ENCODE measurements at regions not wholly inside any gene's neighbourhood (a gene's known extent, or its start where the extent isn't known, plus 50 kb on each side); places are given as distances from the start of the nearest gene placed in this dataset.

DNA sequence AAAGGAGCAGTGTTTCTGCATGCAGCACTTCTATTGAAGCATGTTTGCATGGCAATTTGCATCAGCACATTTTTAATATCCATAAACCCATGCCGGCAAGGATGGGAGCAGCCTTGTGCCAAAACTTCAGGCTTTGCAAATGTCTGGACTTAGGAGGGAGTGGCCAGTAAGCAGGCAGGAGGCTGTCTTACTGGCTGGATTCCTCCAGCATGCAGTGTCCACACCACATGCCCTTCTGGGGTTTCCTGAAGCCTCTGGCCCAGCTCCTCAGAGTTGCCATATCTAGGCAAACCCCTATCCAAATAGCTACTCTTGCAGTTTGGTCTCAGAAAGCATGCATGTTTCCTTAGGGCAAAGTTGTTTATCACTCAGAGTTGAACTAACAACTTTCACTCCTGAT, 139.1 kb upstream of the MRPS22 start:
- TF ChIP-seq EZH2 (IDR thresholded peaks at IDR 0.05) = no peak
- no peak for TF ChIP-seq EZH2phosphoT487 (IDR thresholded peaks at IDR 0.05)
- TF ChIP-seq, protein P1, sequence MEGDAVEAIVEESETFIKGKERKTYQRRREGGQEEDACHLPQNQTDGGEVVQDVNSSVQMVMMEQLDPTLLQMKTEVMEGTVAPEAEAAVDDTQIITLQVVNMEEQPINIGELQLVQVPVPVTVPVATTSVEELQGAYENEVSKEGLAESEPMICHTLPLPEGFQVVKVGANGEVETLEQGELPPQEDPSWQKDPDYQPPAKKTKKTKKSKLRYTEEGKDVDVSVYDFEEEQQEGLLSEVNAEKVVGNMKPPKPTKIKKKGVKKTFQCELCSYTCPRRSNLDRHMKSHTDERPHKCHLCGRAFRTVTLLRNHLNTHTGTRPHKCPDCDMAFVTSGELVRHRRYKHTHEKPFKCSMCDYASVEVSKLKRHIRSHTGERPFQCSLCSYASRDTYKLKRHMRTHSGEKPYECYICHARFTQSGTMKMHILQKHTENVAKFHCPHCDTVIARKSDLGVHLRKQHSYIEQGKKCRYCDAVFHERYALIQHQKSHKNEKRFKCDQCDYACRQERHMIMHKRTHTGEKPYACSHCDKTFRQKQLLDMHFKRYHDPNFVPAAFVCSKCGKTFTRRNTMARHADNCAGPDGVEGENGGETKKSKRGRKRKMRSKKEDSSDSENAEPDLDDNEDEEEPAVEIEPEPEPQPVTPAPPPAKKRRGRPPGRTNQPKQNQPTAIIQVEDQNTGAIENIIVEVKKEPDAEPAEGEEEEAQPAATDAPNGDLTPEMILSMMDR (IDR thresholded peaks at IDR 0.05) = no peak

All from neural progenitor cell (in vitro differentiated cells).